SW 1271 (cell line): ENCODE measurements at regions not wholly inside any gene's neighbourhood (a gene's known extent, or its start where the extent isn't known, plus 50 kb on each side); places are given as distances from the start of the nearest gene placed in this dataset.

Experiments
- DNase-seq, 2 experiments: peaks; one replicate each; lab custom pipeline; 2025; lab: John Stamatoyannopoulos, UW

- no peak for DNase-seq
Measured at GRCh38 chr18:41043876-41044275, 911.2 kb upstream of the PIK3C3 start.

GRCh38 chr18:41042866-41043265 is 912.2 kb upstream of the PIK3C3 start:
- no peak for DNase-seq

- DNase-seq = no peak
Measured at GRCh38 chr18:41038071-41038470, 917.0 kb upstream of the PIK3C3 start.

GRCh38 chr18:41036346-41036745 is 918.7 kb upstream of the PIK3C3 start:
- DNase-seq = no peak

GRCh38 chr18:41034413-41034812 is 920.6 kb upstream of the PIK3C3 start:
- no peak for DNase-seq

- no peak for DNase-seq
Measured at GRCh38 chr18:41025666-41026065, 929.4 kb upstream of the PIK3C3 start.

GRCh38 chr18:41024792-41025191 is 930.2 kb upstream of the PIK3C3 start:
- DNase-seq = no peak

GRCh38 chr18:41022484-41022883 is 932.5 kb upstream of the PIK3C3 start:
- no peak for DNase-seq

GRCh38 chr18:41021089-41021488 is 933.9 kb upstream of the PIK3C3 start:
- DNase-seq = no peak

GRCh38 chr18:41012194-41012593 is 942.8 kb upstream of the PIK3C3 start:
- DNase-seq = no peak

GRCh38 chr18:41009926-41010325 is 945.1 kb upstream of the PIK3C3 start:
- DNase-seq = no peak

- no peak for DNase-seq
Measured at GRCh38 chr18:41004324-41004723, 950.7 kb upstream of the PIK3C3 start.

- no peak for DNase-seq
Measured at GRCh38 chr18:40995529-40995928, 959.5 kb upstream of the PIK3C3 start.

- DNase-seq = no peak
Measured at GRCh38 chr18:40993363-40993762, 961.7 kb upstream of the PIK3C3 start.

GRCh38 chr18:40987581-40987980 is 967.5 kb upstream of the PIK3C3 start:
- DNase-seq = no peak

- DNase-seq = no peak
Measured at GRCh38 chr18:40985436-40985835, 969.6 kb upstream of the PIK3C3 start.

GRCh38 chr18:40984856-40985255 is 970.2 kb upstream of the PIK3C3 start:
- DNase-seq = no peak

GRCh38 chr18:40983835-40984234 is 971.2 kb upstream of the PIK3C3 start:
- no peak for DNase-seq

GRCh38 chr18:40980171-40980570 is 974.9 kb upstream of the PIK3C3 start:
- no peak for DNase-seq

GRCh38 chr18:40976050-40976449 is 979.0 kb upstream of the PIK3C3 start:
- no peak for DNase-seq

GRCh38 chr18:40974448-40974847 is 980.6 kb upstream of the PIK3C3 start:
- no peak for DNase-seq

- DNase-seq = no peak
Measured at GRCh38 chr18:40962784-40963183, 992.2 kb upstream of the PIK3C3 start.

- no peak for DNase-seq
Measured at GRCh38 chr18:40957533-40958070, 997.4 kb upstream of the PIK3C3 start.

GRCh38 chr18:40956213-40956612 is 998.8 kb upstream of the PIK3C3 start:
- no peak for DNase-seq

- no peak for DNase-seq
Measured at GRCh38 chr18:40955351-40955750, 999.7 kb upstream of the PIK3C3 start.
